H9 (cell line): ENCODE measurements at regions not wholly inside any gene's neighbourhood (a gene's known extent, or its start where the extent isn't known, plus 50 kb on each side); places are given as distances from the start of the nearest gene placed in this dataset.

Experiments used
- DNase-seq: peaks from one replicate; pipeline ENCODE4 v3.0.0-alpha.2; 2017
- H2AFZ ChIP-seq: one replicate; pipeline ENCODE4 v1.6.1; 2013; ENCODE audit warnings: mild to moderate bottlenecking, low read length, control low read depth, moderate library complexity
- H2AK5ac ChIP-seq: 2 replicates; pipeline ENCODE4 v1.6.1; 2013; ENCODE audit warnings: low read length, control low read depth, mixed read lengths; ENCODE audit not compliant: insufficient read length
- H2BK120ac ChIP-seq: one replicate; pipeline ENCODE4 v1.6.1; 2013; ENCODE audit warnings: low read depth, mild to moderate bottlenecking, low read length, control low read depth, inconsistent platforms; ENCODE audit not compliant: poor library complexity, severe bottlenecking
- H2BK12ac ChIP-seq: 2 replicates; pipeline ENCODE4 v1.6.1; 2013; ENCODE audit warnings: low read length, control low read depth, mixed read lengths, low read depth; ENCODE audit not compliant: insufficient read length
- H2BK15ac ChIP-seq: 2 replicates; pipeline ENCODE4 v1.6.1; 2013; ENCODE audit warnings: low read depth, low read length, control low read depth
- H2BK20ac ChIP-seq: one replicate; pipeline ENCODE4 v1.6.1; 2013; ENCODE audit warnings: low read depth, mild to moderate bottlenecking, low read length, control low read depth, inconsistent platforms; ENCODE audit not compliant: poor library complexity, severe bottlenecking
- H2BK5ac ChIP-seq: 2 replicates; pipeline ENCODE4 v1.6.1; 2013; ENCODE audit warnings: low read length, control low read depth, mixed read lengths; ENCODE audit not compliant: insufficient read length
- H3K14ac ChIP-seq: 2 replicates; pipeline ENCODE4 v1.6.1; 2013; ENCODE audit warnings: low read length, control low read depth; ENCODE audit not compliant: insufficient read depth
- H3K18ac ChIP-seq: 2 replicates; pipeline ENCODE4 v1.6.1; 2013; ENCODE audit warnings: low read depth, mild to moderate bottlenecking, mixed read lengths, low read length, control low read depth; ENCODE audit not compliant: insufficient read length
- H3K23ac ChIP-seq: 2 replicates; pipeline ENCODE4 v1.6.1; 2013; ENCODE audit warnings: low read length, control low read depth, mixed read lengths, low read depth; ENCODE audit not compliant: insufficient read length
- H3K23me2 ChIP-seq: 2 replicates; pipeline ENCODE4 v1.6.1; 2013; ENCODE audit warnings: low read depth, mild to moderate bottlenecking, mixed read lengths, low read length, control low read depth; ENCODE audit not compliant: insufficient read length, poor library complexity, severe bottlenecking
- H3K27ac ChIP-seq: 2 replicates; pipeline ENCODE4 v1.5.1; 2013; ENCODE audit warnings: low read length, control low read depth, mixed read lengths, low read depth; ENCODE audit not compliant: insufficient read length
- H3K27me3 ChIP-seq: 2 replicates; pipeline ENCODE4 v1.6.1; 2013; ENCODE audit warnings: low read length, control low read depth, inconsistent platforms; ENCODE audit not compliant: insufficient read depth
- H3K4ac ChIP-seq: 2 replicates; pipeline ENCODE4 v1.6.1; 2013; ENCODE audit warnings: low read depth, mild to moderate bottlenecking, control low read depth, inconsistent platforms, low read length, moderate library complexity
- H3K4me1 ChIP-seq: 2 replicates; pipeline ENCODE4 v1.6.1; 2013; ENCODE audit warnings: low read length, control low read depth, inconsistent platforms; ENCODE audit not compliant: insufficient read depth
- H3K4me2 ChIP-seq: 2 replicates; pipeline ENCODE4 v1.6.1; 2013; ENCODE audit warnings: low read length, control low read depth, mixed read lengths; ENCODE audit not compliant: insufficient read length, insufficient read depth
- H3K56ac ChIP-seq: 2 replicates; pipeline ENCODE4 v1.6.1; 2013; ENCODE audit warnings: low read depth, mild to moderate bottlenecking, mixed read lengths, low read length, control low read depth; ENCODE audit not compliant: insufficient read length
- H3K79me1 ChIP-seq: 2 replicates; pipeline ENCODE4 v1.6.1; 2013; ENCODE audit warnings: low read depth, mild to moderate bottlenecking, moderate library complexity, low read length, control low read depth, inconsistent platforms; ENCODE audit not compliant: insufficient read depth, poor library complexity, severe bottlenecking
- H3K79me2 ChIP-seq: 2 replicates; pipeline ENCODE4 v1.6.1; 2013; ENCODE audit warnings: low read length, control low read depth, inconsistent platforms; ENCODE audit not compliant: insufficient read depth
- H3K9ac ChIP-seq: 2 replicates; pipeline ENCODE4 v1.6.1; 2013; ENCODE audit warnings: low read length, control low read depth, mixed read lengths; ENCODE audit not compliant: insufficient read length; ENCODE audit errors: extremely low read depth
- H3K9me3 ChIP-seq: one replicate; pipeline ENCODE4 v1.6.1; 2013; ENCODE audit warnings: low read depth, low read length, inconsistent platforms; ENCODE audit not compliant: control insufficient read depth
- H3T11ph ChIP-seq: one replicate; pipeline ENCODE4 v1.6.1; 2013; ENCODE audit warnings: mild to moderate bottlenecking, low read length, control low read depth, inconsistent platforms
- H4K20me1 ChIP-seq: one replicate; pipeline ENCODE4 v1.6.1; 2013; ENCODE audit not compliant: control insufficient read depth, insufficient read length, insufficient read depth
- H4K5ac ChIP-seq: 2 replicates; pipeline ENCODE4 v1.6.1; 2013; ENCODE audit warnings: low read depth, mild to moderate bottlenecking, mixed read lengths, low read length, control low read depth; ENCODE audit not compliant: insufficient read length
- H4K8ac ChIP-seq: replicated peaks from 2 replicates; pipeline ENCODE4 v1.6.1; 2013; ENCODE audit warnings: low read length, control low read depth, mixed read lengths, low read depth; ENCODE audit not compliant: insufficient read length
- H4K91ac ChIP-seq: 2 replicates; pipeline ENCODE4 v1.6.1; 2013; ENCODE audit warnings: low read depth, mild to moderate bottlenecking, moderate library complexity, mixed read lengths, low read length, control low read depth; ENCODE audit not compliant: insufficient read length
- H3K27ac Mint-ChIP-seq, 3 experiments: 2 replicates in 2 of 3; 3 replicates in 1 of 3; pipeline ENCODE4 v1.8.0; 2020 to 2021; ENCODE audit warnings: mixed read lengths in 3 of 3, mild to moderate bottlenecking in 1 of 3, moderate library complexity in 1 of 3
- H3K27me3 Mint-ChIP-seq: 2 replicates; pipeline ENCODE4 v1.8.0; 2021; ENCODE audit warnings: low read depth, mild to moderate bottlenecking, moderate library complexity, mixed read lengths
- H3K36me3 Mint-ChIP-seq, 3 experiments: 2 replicates in 2 of 3; 3 replicates in 1 of 3; pipeline ENCODE4 v1.8.0; 2020 to 2021; ENCODE audit warnings: low read depth in 3 of 3, mixed read lengths in 3 of 3; ENCODE audit not compliant: insufficient read depth in 1 of 3
- H3K4me1 Mint-ChIP-seq, 2 experiments: 2 replicates each; pipeline ENCODE4 v1.8.0; 2020; ENCODE audit warnings: mixed read lengths in 2 of 2
- H3K4me3 Mint-ChIP-seq, 2 experiments: 2 replicates in 1 of 2; 3 replicates in 1 of 2; pipeline ENCODE4 v1.8.0; 2020 to 2021; ENCODE audit warnings: mild to moderate bottlenecking in 2 of 2, mixed read lengths in 2 of 2, moderate library complexity in 1 of 2
- H3K9me3 Mint-ChIP-seq, 2 experiments: 2 replicates in 1 of 2; 3 replicates in 1 of 2; pipeline ENCODE4 v1.8.0; 2020; ENCODE audit warnings: mild to moderate bottlenecking in 2 of 2, mixed read lengths in 2 of 2, moderate library complexity in 1 of 2
- WGBS: extraction: QIAGEN DNeasy Blood & Tissue Kit; methylation state at CpG from one replicate; pipeline ENCODE4 v1.1.7; 2013; ENCODE audit warnings: missing lambda C conversion rate, low lambda C conversion rate, mixed read lengths; ENCODE audit not compliant: insufficient read length; ENCODE audit errors: extremely low coverage; 5-methylcytosine and 5-hydroxymethylcytosine counted together
- TF ChIP-seq, protein P1 (sequence below): fragments of 200-600 bp; sonication (generic); conservative IDR thresholded peaks from 3 replicates; pipeline ENCODE4 v1.8.0; 2021; ENCODE audit warnings: antibody characterized with exemption, mild to moderate bottlenecking

DNA sequence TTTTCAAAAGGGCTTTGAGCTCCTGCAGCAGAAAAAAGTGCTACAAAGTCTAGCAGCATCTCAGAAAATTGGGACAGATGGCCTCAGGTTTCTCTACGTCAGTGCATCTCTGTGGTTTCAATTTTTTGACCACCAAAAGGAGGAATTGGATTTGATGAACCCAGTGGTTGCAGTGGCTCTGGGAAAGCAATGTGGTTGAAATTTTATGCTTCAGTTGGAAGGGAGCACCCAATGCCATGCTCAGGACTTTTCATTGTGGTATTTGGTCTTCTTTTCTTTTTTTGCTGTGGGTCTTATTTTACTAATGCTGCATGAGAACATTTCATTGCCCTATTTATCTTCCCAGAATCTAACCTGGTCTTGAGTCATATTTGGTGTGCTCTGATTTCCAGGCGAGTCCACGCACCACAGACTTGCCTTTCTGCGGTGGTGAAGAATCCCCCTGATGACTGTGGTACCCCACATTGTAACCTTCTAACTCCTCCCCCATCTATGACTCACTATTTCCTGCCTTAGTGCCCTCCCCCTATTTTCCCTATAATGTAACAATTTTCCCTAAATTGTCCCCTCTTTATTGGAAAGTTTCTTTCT, 56.7 kb downstream of the S1PR1 start:
- no peak overlapping the region for H2AFZ ChIP-seq
- no CpG with 5 or more reads among the region's 4 CpGs for WGBS
- no peaks in the 10 kb centered on the region for H3K9me3 Mint-ChIP-seq
- H3K4me3 Mint-ChIP-seq = no peak overlapping the region
- H4K8ac ChIP-seq = no peak overlapping the region
- H3T11ph ChIP-seq = no peak overlapping the region
- peaks cover 10% of the 10 kb centered on the region in 2 experiments for H3K4me1 Mint-ChIP-seq
- no peak overlapping the region for H3K14ac ChIP-seq
- H3K9me3 ChIP-seq = no peaks in the 10 kb centered on the region
- no peaks in the 10 kb centered on the region for H3K23me2 ChIP-seq
- H3K4me2 ChIP-seq = no peak overlapping the region
- H3K36me3 Mint-ChIP-seq = no peaks in the 10 kb centered on the region
- H3K27ac Mint-ChIP-seq = no peak overlapping the region
- no peak overlapping the region for H4K91ac ChIP-seq
- H3K27me3 ChIP-seq = no peaks in the 10 kb centered on the region
- no peak overlapping the region for H2BK12ac ChIP-seq
- no peak overlapping the region for H3K56ac ChIP-seq
- no peak overlapping the region for H4K5ac ChIP-seq
- no peak overlapping the region for H3K4ac ChIP-seq
- TF ChIP-seq, protein P1, sequence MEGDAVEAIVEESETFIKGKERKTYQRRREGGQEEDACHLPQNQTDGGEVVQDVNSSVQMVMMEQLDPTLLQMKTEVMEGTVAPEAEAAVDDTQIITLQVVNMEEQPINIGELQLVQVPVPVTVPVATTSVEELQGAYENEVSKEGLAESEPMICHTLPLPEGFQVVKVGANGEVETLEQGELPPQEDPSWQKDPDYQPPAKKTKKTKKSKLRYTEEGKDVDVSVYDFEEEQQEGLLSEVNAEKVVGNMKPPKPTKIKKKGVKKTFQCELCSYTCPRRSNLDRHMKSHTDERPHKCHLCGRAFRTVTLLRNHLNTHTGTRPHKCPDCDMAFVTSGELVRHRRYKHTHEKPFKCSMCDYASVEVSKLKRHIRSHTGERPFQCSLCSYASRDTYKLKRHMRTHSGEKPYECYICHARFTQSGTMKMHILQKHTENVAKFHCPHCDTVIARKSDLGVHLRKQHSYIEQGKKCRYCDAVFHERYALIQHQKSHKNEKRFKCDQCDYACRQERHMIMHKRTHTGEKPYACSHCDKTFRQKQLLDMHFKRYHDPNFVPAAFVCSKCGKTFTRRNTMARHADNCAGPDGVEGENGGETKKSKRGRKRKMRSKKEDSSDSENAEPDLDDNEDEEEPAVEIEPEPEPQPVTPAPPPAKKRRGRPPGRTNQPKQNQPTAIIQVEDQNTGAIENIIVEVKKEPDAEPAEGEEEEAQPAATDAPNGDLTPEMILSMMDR = no peak
- no peak overlapping the region for H2BK20ac ChIP-seq
- no peaks in the 10 kb centered on the region for H3K79me2 ChIP-seq
- no peaks in the 10 kb centered on the region; the same call in 1 of the 2 replicates for H3K27me3 Mint-ChIP-seq
- H3K27ac ChIP-seq = no peak overlapping the region
- H2BK15ac ChIP-seq = no peak overlapping the region
- H4K20me1 ChIP-seq = no peaks in the 10 kb centered on the region
- H3K9ac ChIP-seq = no peak overlapping the region
- no peaks in the 10 kb centered on the region for H3K79me1 ChIP-seq
- H3K23ac ChIP-seq = no peak overlapping the region
- H3K18ac ChIP-seq = no peak overlapping the region
- DNase-seq = no peak
- H2BK5ac ChIP-seq = no peak overlapping the region
- H2AK5ac ChIP-seq = no peak overlapping the region
- H2BK120ac ChIP-seq = no peak overlapping the region
- H3K4me1 ChIP-seq = no peaks in the 10 kb centered on the region
